ENCODE measurements at regions not wholly inside any gene's neighbourhood (a gene's known extent, or its start where the extent isn't known, plus 50 kb on each side); places are given as distances from the start of the nearest gene placed in this dataset.

DNA sequence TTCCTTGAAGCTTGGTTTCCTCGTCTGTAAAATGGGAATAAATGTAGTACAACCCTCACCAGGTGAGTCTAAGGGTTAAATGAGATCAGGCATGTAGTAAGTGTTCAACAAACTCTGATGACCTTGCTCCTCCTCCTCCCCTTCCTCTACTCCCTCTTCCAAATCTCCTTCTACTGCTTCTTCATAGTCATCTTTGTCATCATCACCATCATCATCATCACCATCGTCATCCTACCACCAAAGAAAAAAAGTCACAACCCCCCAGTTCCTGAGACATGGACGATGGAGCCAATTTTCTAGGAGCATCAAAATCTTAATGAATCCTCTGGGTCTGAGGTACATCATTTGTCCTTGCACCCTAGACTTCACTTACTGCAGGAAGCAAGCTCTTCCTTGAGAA is 240.0 kb downstream of the ANKRD60 start:
- Histone ChIP-seq H3K9ac (replicated peaks; ENCODE audit: extremely low read depth, insufficient read depth, low read length) (no peak overlapping the region), H3K36me3 (ENCODE audit: control insufficient read depth in 2 of 2, extremely low read depth in 1 of 2, insufficient read depth in 2 of 2, low read length in 2 of 2) (no peaks in the 10 kb centered on the region), H3K4me3 (replicated peaks in 1 of 3; ENCODE audit: insufficient read depth in 1 of 3, low read depth in 1 of 3, low read length in 3 of 3) (no peak overlapping the region), H3K79me2 (ENCODE audit: control insufficient read depth, insufficient read depth, low read length) (no peaks in the 10 kb centered on the region), H3K27ac (ENCODE audit: insufficient read depth, low read depth, low read length) (no peak overlapping the region), H3K27me3 (ENCODE audit: control insufficient read depth in 2 of 2, insufficient read depth in 2 of 2, low read length in 2 of 2) (peaks cover 2 to 4% of the 10 kb centered on the region in 2 experiments), H3K9me3 (replicated peaks; ENCODE audit: control insufficient read depth, insufficient read depth, low read length) (no peaks in the 10 kb centered on the region), H3K9me1 (replicated peaks; ENCODE audit: control insufficient read depth, extremely low read depth, insufficient read depth, low read length) (no peaks in the 10 kb centered on the region), H3K4me2 (ENCODE audit: insufficient read depth, low read length) (no peak overlapping the region), H4K20me1 (replicated peaks; ENCODE audit: control insufficient read depth, extremely low read depth, insufficient read depth, low read length) (no peaks in the 10 kb centered on the region), H2AFZ (ENCODE audit: low read depth, low read length) (no peak overlapping the region), H3K4me1 (ENCODE audit: control insufficient read depth, extremely low read depth, insufficient read depth, low read length) (no peaks in the 10 kb centered on the region)
- FAIRE-seq (no peak), DNase-seq (ENCODE audit: low read depth, low spot score) (no peak)
- ChIA-PET POLR2A (no interaction called here), CTCF (no interaction called here)
- TF ChIP-seq, protein P1, sequence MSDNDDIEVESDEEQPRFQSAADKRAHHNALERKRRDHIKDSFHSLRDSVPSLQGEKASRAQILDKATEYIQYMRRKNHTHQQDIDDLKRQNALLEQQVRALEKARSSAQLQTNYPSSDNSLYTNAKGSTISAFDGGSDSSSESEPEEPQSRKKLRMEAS (IDR thresholded peaks at IDR 0.05; ENCODE audit: insufficient read depth, insufficient read length): no peak
- TF ChIP-seq FOS (IDR thresholded peaks at IDR 0.05; ENCODE audit: borderline replicate concordance, insufficient read depth, low read length) (no peak), MYC (IDR thresholded peaks at IDR 0.05; ENCODE audit: low read depth, low read length) (no peak), POLR2A (IDR thresholded peaks at IDR 0.05; ENCODE audit: low read depth, low read length) (no peak), GATA2 (IDR thresholded peaks at IDR 0.05; ENCODE audit: insufficient read depth, insufficient read length, low read depth, low read length) (no peak), JUN (IDR thresholded peaks at IDR 0.05; ENCODE audit: borderline replicate concordance, insufficient read depth, insufficient read length, low read depth) (no peak), EZH2 (IDR thresholded peaks at IDR 0.05; ENCODE audit: borderline replicate concordance, low read depth, low read length, severe bottlenecking) (no peak), POLR2AphosphoS5 (IDR thresholded peaks at IDR 0.05; ENCODE audit: insufficient read depth, low read depth, low read length) (no peak)
- TF ChIP-seq, protein P2, sequence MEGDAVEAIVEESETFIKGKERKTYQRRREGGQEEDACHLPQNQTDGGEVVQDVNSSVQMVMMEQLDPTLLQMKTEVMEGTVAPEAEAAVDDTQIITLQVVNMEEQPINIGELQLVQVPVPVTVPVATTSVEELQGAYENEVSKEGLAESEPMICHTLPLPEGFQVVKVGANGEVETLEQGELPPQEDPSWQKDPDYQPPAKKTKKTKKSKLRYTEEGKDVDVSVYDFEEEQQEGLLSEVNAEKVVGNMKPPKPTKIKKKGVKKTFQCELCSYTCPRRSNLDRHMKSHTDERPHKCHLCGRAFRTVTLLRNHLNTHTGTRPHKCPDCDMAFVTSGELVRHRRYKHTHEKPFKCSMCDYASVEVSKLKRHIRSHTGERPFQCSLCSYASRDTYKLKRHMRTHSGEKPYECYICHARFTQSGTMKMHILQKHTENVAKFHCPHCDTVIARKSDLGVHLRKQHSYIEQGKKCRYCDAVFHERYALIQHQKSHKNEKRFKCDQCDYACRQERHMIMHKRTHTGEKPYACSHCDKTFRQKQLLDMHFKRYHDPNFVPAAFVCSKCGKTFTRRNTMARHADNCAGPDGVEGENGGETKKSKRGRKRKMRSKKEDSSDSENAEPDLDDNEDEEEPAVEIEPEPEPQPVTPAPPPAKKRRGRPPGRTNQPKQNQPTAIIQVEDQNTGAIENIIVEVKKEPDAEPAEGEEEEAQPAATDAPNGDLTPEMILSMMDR (IDR thresholded peaks at IDR 0.05; ENCODE audit: extremely low read depth in 1 of 2, insufficient read depth in 1 of 2, low read depth in 1 of 2, low read length in 2 of 2): no peak
- dilution Hi-C loops (cut with MboI; ENCODE audit: extremely low pct_ligation_motif_present, low sequenced_read_pairs): no loop called here
- intact Hi-C loops (cut with micrococcal nuclease): no loop called here
- no TSS peak for BruUV-seq (replicated peaks)
